NCI-H146 treated with DMSO at 0.1 percent for 48 hours (cell line): ENCODE measurements at regions not wholly inside any gene's neighbourhood (a gene's known extent, or its start where the extent isn't known, plus 50 kb on each side); places are given as distances from the start of the nearest gene placed in this dataset.

Experiments
- DNase-seq: peaks from one replicate; lab custom pipeline; 2025; ENCODE audit not compliant: unreplicated experiment; lab: John Stamatoyannopoulos, UW

DNA sequence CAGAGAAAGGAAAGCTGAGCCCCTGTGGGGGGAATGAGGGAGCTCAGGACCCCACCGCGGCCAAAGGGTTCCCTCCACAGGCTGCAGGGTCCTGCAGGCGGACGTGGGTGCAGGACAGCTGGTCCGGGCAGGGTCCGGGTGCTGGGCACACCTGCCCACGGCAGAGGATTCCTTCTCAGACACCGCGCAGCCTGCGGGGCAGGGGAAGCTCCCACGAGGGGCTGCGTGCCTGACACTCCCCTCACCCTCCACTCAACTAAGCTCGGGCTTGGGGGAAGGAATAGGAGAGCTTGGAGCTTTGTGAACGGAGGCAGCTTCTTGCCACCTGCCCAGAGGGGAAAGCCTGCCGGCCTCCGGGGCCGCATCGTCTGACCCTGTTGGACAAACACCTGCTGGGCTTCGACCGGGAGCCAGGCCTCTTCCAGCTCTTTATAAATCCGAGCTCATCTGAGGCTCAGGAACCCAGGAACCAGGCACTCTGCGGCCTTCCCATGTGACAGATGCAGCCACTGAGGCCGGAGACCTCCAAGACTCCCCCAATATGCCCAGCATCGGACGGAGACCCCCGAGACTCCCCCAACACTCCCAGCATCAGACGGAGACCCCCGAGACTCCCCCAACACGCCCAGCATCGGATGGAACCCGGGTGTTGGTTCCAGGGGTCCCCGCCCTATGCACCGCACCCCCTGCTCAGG, 97.3 kb downstream of the PDGFA start:
- DNase-seq, result no peak

DNA sequence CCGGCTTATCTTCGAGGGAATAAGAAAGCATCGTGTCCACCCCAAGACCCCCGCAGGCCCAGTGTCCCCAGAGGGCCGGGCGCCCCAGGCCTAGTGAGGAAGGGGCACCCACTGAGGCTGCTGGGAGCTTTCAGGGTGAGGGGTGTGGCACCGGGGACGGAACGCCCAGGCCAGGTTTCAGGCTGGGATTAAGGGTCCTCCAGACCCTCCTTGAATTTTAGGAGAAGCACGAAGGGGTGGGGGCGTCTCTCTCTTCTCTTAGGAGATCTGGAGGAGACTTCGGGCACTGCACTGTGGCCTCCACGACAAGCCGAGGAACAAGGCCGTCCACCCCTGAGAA, 96.8 kb downstream of the PDGFA start:
- DNase-seq, result no peak

DNA sequence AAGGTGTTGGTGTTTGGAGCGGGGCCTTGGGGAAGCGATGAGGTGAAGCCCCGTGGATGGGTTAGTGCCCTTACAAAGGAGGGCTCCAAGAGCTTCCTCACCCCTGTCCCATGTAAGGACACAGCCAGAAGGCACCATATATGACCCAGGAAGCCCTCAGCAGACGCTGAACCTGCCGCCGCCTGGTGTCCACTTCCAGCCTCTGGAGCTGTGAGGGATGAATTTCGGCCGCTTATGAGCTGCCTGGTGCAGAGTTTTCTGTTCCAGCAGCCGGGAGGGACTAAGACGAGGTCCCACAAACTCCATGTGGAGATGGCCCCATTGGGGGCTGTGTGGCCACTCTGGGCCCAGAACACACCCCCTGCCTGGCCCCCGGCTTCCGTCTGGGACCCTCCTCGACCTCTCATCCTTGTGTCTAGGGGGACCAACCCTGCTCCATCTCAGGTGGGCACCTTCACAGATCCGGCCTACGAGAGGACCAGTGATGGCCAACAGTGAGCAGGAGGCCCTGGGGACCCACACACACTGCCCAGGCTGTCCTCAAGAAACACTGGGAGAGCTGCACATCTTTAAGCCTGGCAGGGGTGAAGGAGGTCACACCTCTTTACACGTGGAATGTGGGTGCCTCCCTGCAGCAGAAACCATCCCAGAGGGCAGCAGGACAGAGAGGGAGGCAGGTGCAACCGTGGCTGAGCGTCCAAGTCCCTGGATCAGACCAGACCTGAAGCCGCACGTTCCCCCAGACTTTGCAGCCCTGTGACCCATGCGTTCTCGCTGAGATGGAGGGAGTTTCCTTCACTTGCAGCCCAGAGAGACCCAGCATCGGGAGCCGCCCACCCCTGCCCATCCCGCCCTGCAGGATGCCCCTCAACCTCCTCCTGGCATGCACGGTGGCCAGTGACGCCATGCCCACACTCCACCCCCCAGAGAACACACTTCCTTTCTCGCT, 96.1 kb downstream of the PDGFA start:
- DNase-seq, result no peak

DNA sequence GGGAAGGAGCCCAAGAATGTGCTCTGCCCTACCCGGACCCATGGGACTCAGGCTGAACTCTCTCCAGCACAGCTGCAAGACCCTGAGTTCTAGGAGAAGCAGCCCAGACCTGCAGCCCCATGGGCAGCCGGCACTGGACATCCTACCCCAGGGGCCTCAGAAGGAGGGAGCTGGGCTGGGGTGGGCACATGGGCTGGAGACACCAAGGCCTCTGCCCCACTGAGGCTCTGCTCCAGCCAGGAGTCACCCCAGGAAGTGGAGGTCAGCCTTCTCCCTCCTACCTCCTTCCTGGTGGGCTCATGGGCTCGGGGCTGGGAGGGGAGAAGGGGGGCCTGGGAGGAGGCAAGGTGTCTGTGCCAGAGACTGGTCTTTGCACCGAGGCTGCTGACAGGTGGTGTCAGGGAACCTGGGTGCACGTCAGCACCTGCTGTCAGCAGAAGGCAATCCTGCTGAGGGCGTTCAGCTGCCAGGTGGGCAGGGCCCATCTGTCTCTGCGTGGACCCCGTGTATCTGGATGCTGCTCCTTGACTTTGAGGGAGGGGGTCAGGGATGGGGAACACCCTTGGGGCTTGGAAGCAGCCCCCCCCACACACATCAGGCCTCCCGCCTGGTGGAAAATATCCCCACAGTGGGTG, 95.2 kb downstream of the PDGFA start:
- no peak for DNase-seq

DNA sequence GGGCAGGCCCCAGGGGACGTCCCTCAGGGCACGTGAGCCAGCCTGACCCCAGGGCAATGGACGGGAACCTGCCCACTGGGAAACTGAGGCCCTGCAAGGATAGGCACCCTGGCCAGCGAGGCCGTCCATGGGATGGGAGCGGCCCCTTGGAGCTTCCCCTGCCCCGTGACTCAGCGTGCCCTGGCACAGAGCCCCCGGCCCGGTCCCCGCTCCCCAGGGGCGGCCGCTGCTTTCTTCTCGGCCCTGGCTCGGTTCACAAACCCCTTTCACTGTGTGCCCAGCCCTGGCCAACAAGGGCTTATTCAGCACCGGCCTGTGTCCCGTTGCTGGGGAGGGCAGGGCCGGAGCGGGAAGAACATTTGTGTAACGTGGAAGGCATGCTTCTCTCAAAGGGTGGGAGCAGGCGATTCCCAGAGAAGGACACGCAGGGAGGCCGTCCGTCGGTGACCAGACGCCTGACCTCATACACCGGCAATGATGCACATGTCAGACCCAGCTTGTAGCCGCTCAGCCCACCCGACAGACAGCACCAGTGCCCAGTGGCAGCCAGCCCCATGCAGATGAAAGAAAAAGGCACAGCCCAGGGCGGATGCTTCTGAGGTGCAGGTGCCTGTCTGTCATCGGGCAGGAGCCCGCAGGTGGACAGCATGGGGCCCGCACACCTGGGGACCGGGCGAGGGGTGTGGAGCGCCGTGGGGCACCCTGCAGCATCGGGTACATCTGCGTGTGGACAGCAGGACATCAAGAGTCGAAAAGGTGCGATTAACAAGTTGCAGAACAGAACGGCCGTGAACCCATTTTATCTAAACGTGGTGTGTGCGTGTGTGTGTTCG, 94.5 kb downstream of the PDGFA start:
- no peak for DNase-seq

DNA sequence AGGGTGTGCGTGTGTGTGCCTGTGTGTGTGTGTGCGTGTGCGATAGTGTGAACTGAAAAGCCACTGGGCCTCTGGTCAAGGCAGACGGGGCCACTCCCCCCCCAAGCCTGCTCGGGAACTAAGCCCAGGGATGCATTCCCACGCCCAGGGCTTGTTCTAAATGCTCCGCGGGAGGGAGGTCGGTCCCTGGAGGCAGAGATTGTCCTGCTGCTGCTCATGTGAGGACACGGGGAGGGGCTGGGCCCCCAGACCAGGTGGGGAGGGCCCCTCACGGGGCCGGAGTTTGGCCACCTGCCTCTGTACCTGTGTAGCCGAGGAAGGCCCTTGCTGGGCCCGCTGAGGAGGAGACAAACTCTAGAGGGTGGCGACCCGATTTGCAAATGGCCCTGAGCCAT, 93.9 kb downstream of the PDGFA start:
- DNase-seq, result no peak

DNA sequence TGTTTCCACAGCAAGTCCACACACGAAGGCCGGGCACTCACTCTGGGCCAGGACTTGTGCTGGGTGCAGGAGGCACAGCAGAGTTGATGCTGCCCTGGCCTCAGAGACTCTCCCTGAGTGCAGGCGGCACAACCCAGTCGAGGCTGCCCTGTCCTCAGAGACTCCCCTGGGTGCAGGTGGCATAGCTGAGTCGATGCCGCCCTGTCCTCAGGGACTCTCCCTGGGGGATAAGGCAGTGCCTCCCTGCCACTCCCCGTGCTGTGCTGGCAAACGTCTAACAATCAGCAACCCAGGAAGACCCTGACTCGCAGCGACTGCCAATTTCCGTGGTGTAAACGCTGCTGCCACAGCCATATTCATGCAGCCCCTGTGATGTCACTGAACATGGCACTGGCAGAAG, 93.1 kb downstream of the PDGFA start:
- no peak for DNase-seq

DNA sequence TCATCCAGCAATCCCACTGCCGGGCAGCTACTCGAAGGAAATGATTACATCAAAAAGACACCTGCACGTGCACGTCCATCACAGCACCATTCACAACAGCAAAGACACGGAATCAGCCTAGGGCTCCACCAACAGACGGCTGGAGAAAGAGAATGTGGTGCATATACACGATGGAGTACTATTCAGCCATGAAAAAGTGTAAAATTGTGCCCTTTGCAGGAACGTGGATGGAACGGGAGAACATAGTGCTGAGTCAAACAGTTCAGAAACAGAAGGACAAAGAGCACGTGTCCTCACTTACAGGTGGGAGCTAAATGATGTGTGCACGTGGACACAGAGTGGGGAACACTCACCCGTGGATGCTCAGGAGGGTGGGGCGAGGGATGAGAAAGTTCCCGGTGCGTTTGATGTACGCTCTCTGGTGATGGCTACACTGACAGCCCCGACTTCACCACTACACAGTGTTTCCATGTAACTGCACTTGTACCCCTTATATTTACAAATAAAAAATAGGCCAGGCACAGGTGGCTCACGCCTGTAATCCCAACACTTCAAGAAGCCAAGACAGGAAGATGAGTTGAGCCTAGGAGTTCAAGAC, 92.0 kb downstream of the PDGFA start:
- no peak for DNase-seq

DNA sequence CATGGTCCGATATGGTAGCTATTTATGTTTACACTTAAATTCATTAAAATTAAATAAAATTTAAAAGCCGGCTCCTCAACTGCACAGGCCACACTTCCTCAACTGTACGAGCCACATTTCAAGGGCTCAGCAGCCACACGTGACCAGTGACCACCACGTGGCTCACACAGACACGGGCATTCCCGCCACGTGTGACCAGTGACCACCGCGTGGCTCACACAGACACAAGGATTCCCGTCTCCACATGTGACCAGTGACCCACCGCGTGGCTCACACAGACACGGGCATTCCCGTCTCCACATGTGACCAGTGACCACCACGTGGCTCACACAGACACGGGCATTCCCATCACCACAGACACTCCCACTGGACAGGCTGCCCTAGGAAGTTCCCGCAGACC, 91.3 kb downstream of the PDGFA start:
- DNase-seq, result no peak

DNA sequence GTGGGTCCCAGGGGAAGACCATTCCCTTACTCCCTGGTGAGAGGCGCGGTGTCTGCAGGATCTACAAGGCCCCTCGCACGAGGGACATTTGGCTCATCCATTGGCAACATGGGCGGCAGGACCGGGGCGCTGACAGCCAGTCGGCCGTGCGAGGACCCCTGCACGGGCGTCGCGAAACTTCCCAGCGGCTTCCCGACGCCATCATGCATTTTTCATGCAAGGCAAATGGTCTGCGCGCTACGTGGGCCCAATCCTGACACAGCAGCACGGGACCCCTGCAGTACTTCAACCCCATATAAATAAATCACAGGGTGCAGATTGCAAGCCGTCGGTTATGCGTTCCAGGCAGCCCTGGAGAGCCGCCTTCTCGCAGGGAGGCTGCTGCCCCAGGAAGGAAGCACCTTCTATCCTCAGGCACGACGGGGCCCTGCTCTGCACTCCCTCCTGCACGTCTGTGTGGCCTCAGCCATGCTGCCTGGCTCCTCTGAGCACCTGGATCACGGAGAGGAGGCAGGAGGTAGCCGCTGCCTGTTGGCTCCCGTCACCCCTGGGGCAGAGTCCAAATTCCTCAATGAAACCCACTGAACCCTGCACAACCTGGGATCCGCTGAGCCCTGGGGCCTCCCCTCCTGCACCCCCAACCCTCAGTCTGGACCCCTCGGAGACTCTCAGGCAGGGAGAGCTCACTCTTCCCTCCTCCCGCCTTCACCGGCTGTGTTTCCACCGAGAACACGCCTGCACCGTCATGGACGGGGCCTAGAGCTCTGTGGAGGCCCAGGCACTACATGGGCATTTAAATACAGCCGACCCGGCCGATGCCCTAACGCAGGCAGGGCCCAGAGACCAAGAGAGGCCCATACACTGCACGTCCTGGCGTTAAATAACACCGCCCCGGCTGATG, 90.5 kb downstream of the PDGFA start:
- DNase-seq, result no peak

DNA sequence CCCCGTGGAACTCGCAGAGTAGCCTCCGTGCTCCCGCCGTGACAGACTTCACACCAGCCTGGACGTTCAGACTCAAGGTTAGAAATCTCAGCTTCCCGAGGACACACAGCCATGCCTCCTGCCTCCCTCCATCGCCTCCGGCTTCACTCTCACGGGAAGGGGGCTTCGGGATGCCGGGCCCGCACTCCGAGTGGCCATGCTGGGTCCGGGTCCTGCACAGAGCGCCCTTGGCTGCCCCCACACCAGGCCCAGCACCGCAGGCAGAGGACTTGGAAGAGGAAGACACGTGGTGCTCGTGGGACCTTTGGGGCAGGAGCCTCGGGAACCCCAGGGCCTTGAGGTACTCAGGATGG, 89.8 kb downstream of the PDGFA start:
- no peak for DNase-seq

DNA sequence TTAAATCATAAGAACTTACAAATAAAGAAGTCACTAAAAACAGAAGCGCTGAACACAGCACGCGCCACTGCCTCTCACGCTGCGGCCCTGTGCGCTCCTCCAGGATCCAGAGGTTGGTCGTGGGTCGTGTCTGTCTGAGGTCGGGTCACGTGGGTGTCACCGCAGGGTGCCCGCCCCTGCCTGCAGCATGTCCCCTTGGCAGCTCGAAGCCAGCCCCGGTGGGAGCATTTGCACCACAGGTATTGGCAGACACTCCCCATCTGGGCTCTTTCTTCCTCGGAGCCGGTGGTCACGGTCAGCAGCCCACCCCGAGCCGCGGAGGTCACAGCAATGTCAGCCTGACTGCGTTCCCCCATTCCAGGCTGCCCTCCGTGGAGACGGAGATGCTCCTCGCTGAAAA, 88.6 kb downstream of the PDGFA start:
- DNase-seq, result no peak

DNA sequence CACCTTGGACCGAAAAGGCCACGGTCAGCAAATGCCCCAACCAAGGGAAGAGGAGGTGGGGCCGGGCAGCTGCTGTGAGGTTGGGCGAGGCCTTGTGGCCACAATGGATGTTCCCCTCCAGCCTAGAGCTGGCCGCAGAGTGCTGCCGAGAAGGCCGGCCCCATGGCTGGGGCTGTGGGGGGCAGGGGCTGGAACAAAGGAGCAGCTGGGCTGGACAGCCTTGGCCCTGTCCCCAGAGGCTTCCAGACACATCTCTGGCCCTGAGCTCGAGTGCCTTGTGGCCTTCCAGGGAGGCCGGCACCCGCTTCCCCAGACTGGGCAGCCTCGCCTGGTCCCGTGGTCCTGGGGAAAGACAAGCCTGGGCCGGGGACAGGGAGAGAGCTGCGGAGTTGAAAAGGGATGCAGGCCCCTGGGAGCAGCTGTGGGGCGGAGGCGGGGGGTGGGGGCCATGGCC, 88.0 kb downstream of the PDGFA start:
- DNase-seq, result no peak

DNA sequence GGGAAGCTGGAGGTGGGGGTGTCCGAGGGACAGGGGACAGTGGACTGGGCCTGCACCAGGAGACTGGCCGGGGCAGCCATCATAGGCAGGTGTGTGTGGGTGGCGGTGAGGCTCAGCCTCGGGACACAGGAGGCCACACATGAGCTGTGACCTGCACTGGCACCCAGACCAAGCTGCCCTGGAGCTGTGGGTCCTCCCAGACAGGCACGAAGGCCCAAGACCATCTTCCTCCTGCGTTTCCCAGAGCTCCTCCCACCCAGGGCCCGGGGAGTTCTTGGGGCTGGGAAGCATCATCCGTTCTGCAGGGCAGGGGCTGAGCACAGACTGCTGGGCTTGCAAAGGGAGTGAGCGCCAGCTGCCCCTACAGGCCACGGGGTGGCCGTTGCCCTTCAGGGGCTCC, 87.4 kb downstream of the PDGFA start:
- no peak for DNase-seq

DNA sequence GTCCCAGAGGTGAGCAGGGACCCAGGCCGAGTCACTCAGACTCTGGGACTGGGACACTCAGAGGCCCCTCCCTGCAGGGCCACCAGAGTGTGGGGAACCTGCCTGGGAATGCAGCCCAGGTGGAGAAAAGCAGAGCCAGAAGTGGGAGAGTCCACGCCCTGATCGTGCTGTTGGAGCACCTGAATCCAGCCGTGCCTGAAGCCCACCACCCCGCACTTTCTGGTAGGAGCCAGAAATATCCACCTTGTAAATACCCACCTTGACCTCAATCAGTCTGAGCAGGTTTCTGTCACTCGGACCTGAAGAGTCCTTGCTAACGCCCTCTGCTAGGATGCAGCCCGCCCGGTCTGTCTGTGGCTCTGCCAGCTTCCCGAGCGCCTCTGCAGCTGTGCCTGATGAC, 86.7 kb downstream of the PDGFA start:
- no peak for DNase-seq

DNA sequence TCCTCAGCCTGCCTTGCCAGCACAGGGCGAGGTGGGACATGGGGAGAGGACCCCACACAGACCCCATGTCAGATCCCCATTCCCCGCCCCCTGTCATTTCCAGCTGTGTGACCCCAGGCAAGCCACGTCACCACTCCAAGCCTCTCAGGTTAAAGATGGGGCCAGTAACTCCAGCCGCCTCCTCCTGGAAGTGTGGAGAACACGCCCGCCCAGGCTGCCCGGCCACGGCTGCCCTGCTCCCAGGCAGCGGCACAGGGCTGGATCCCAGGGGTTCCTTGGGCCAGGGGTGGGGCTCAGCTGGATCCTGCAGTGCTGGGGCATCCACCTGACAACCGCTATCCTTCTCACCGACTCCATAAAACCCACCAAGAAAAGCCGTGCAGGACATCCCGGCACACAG, 86.1 kb downstream of the PDGFA start:
- no peak for DNase-seq

DNA sequence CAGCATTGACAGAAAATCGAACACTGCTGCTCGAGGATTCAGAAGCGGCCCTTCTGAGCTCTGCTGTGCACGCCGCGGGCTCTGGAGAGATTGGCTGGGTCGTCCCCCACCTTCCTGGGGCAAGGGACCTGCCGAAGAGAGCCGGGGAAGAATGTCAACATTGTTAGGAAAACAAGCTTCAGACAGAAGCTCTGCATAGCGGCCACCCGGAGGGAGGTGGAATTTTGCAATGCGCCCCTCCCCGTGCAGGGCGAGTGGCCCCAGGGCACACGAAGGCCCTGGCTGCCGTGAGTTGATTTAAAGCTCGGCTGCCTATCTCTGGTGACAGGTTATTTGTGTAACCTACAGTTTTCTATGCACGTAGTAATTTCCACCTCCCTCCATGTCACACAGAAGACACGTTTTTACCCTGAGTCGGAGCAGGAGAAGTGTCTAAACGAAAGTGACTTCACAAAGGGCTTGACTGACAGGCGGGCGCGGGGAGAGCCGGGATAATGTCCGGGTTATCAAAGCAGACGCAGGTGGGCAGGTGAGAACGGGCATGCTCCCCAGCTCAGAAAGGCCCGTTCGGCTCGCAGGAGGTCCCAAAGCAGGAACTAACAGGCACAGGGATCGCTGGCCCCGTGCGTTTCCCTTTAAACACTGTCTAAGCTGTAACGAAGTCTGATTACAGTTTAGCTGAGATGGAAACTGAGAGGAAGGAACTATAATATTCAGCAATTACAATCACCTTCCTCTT, 84.6 kb downstream of the PDGFA start:
- no peak for DNase-seq

DNA sequence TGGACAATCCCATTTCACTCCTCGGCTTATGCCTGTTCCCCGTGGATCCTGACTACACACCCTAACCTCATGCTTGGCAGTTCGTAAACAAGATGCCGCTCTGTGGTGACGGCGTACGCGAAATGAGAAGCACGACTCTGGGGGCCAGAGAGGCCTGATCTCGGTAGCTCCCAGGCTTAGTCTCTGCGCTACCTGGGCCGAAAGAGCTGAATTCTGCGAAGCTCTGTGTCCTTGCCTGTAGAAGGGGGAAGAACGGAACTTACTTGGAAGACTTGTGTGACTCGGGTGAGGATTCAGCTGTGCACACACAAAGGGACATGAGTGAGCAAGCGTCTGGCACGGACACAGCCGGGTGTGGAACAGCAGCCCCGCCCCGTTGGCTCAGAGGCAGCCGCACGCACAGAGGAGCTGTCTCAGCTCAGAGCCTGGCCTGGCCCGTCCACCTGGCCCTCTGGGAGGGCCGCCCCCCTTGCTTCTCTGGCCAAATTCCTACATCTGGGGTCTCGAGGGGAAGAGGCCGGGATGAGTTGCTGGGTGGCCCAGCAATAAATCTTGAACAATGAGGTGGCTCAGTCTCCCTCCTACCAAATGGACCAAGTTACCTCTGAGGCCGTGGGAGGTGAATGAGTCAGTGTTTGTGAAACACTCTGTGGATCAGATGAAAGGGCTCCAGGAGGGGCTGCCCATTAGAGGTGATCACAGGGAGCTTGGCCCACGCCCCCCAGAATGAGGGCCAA, 83.8 kb downstream of the PDGFA start:
- no peak for DNase-seq
